BLaER1 (cell line): ENCODE measurements at regions not wholly inside any gene's neighbourhood (a gene's known extent, or its start where the extent isn't known, plus 50 kb on each side); places are given as distances from the start of the nearest gene placed in this dataset.

Experiments
- H3K27ac ChIP-seq: shearing (Covaris generic); formaldehyde crosslinking; 2 replicates; pipeline ENCODE4 v1.8.1; 2022
- H3K27me3 ChIP-seq: shearing (Covaris generic); formaldehyde crosslinking; 2 replicates; pipeline ENCODE4 v1.8.1; 2022
- H3K36me3 ChIP-seq: shearing (Covaris generic); formaldehyde crosslinking; 2 replicates; pipeline ENCODE4 v1.8.1; 2022
- H3K4me1 ChIP-seq: shearing (Covaris generic); formaldehyde crosslinking; 2 replicates; pipeline ENCODE4 v1.8.1; 2022
- H3K4me2 ChIP-seq: shearing (Covaris generic); formaldehyde crosslinking; 2 replicates; pipeline ENCODE4 v1.8.1; 2022
- H3K4me3 ChIP-seq: shearing (Covaris generic); formaldehyde crosslinking; 2 replicates; pipeline ENCODE4 v1.8.1; 2022
- H3K9ac ChIP-seq: shearing (Covaris generic); formaldehyde crosslinking; 2 replicates; pipeline ENCODE4 v1.8.1; 2022
- H3K9me3 ChIP-seq: shearing (Covaris generic); formaldehyde crosslinking; 2 replicates; pipeline ENCODE4 v1.8.1; 2022
- H4K20me1 ChIP-seq: shearing (Covaris generic); formaldehyde crosslinking; 2 replicates; pipeline ENCODE4 v1.8.1; 2022
- Cebpa-rat ChIP-seq: shearing (Covaris generic); IDR thresholded peaks from 2 replicates; pipeline ENCODE4 v1.8.1; 2022

DNA sequence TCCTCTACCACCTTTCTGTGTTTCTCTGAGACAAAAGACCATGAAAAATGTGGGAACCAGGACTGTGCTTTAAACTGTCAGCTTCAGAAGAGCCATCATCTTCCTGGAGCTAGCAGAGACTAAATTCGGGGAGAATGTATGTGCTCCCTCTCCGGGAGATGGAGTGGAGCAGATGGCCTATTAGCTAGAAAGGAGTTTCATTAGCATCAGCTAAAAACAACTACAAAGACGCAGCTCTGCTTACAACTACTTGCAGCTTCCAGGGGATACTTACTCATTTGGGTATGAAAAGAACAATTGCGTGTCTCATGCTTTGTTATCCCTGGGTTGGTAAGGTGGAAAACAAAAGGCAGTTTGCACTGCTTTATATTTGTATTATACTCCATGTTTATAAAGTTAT, 159.6 kb downstream of the MFSD1 start:
- Histone ChIP-seq H3K4me3 (no peak overlapping the region), H3K36me3 (no peaks in the 10 kb centered on the region), H3K4me2 (no peak overlapping the region), H3K4me1 (no peaks in the 10 kb centered on the region), H3K27me3 (no peaks in the 10 kb centered on the region), H3K9me3 (no peaks in the 10 kb centered on the region), H4K20me1 (no peaks in the 10 kb centered on the region), H3K27ac (no peak overlapping the region), H3K9ac (no peak overlapping the region)
- no peak for TF ChIP-seq Cebpa-rat

DNA sequence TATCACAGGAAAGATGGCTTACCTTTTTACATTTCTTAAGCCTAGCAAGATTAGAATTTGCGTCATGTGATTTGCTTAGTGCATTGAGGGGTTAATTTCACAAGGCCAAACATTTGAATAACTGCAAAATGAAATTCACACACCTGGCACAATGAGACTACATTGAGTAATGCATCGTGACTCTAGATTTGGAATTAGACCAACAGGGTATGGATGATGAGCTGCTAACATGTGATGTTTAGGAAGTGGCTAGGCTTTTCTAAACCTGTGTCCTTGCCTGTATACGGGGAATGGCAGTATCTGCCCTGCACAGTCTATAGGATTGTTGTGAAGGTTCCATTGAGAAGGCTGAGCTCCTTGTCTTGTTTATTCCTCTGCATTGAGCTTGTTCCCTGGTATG, 160.1 kb downstream of the MFSD1 start:
- no peaks in the 10 kb centered on the region for H3K36me3 ChIP-seq
- no peak overlapping the region for H3K9ac ChIP-seq
- TF ChIP-seq Cebpa-rat = no peak
- H3K4me1 ChIP-seq = no peaks in the 10 kb centered on the region
- H3K27me3 ChIP-seq = no peaks in the 10 kb centered on the region
- H3K9me3 ChIP-seq = no peaks in the 10 kb centered on the region
- no peak overlapping the region for H3K4me2 ChIP-seq
- no peaks in the 10 kb centered on the region for H4K20me1 ChIP-seq
- no peak overlapping the region for H3K27ac ChIP-seq
- no peak overlapping the region for H3K4me3 ChIP-seq

DNA sequence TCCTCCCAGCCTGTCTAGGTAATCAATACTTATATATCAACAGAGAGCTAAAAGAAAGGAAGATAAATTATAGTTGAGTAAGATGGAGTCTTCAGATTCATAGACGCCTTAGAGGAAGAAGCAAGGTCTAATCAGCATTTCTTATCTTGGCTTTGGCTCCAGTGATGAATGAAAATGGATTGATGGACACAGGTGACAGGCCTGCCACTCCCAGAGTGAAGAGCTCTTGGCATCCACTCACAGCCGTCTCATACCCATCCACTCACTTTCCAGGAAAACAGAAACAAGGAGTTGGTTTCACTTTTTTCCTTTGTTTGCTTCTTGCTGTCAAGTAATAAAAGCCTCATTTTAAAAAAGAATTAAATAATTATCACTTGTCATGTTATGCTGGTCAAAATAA, 168.2 kb downstream of the MFSD1 start:
- no peak overlapping the region for H3K27ac ChIP-seq
- no peak for TF ChIP-seq Cebpa-rat
- no peaks in the 10 kb centered on the region for H3K4me1 ChIP-seq

DNA sequence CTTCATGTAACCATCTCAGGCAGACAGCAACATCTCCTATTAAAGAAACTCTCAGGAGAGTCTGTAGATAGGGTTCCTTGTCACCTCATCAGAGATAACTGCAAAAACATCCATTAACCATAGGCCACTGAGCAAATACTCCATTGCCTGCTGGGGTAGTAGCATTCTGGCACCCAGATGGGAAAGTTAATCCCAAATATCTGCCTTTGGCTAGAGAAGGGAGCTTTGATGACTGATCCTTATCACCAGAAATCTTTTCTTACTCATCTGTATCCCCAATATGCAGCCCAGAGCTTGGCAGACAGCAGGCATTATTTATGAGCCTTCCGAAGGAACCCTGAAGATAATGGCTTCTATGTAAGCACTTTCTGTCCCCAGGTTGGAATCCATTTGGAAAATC, 173.1 kb downstream of the MFSD1 start:
- no peaks in the 10 kb centered on the region for H3K4me1 ChIP-seq

More for the DNA sequence above, 168.2 kb downstream of the MFSD1 start:
- Histone ChIP-seq H3K4me2 (no peak overlapping the region), H4K20me1 (no peaks in the 10 kb centered on the region), H3K27me3 (no peaks in the 10 kb centered on the region), H3K9ac (no peak overlapping the region), H3K4me3 (no peak overlapping the region), H3K36me3 (no peaks in the 10 kb centered on the region), H3K9me3 (no peaks in the 10 kb centered on the region)

DNA sequence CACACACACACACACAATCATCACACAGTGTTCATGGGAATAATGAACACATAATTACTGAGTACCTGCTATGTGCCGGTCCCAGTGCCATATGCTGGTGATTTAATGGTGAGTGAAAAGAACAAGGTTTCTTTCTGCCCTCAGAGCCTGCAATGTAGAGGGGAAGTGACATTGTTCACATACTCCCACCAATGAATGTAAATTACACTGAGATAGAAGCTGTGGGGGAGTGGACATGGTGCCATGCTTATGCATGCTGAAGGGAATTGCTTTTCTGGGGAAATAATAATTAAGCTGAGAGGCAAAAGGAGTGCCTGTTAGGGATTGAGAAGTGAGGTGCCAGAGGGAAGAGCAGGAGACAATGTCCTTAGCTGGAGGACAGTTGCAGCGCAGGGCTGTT, 175.1 kb downstream of the MFSD1 start:
- Histone ChIP-seq H3K4me2 (no peak overlapping the region), H3K9me3 (no peaks in the 10 kb centered on the region; the same call in 1 of the 2 replicates), H4K20me1 (no peaks in the 10 kb centered on the region), H3K4me3 (no peak overlapping the region), H3K4me1 (no peaks in the 10 kb centered on the region), H3K36me3 (no peaks in the 10 kb centered on the region), H3K27me3 (no peaks in the 10 kb centered on the region), H3K9ac (no peak overlapping the region), H3K27ac (no peak overlapping the region)
- no peak for TF ChIP-seq Cebpa-rat

More for the DNA sequence above, 173.1 kb downstream of the MFSD1 start:
- no peak overlapping the region for H3K4me2 ChIP-seq
- no peak overlapping the region for H3K4me3 ChIP-seq
- H3K27ac ChIP-seq = no peak overlapping the region
- no peaks in the 10 kb centered on the region for H3K9me3 ChIP-seq
- TF ChIP-seq Cebpa-rat = no peak
- H4K20me1 ChIP-seq = no peaks in the 10 kb centered on the region
- H3K9ac ChIP-seq = no peak overlapping the region
- no peaks in the 10 kb centered on the region for H3K27me3 ChIP-seq
- H3K36me3 ChIP-seq = no peaks in the 10 kb centered on the region

DNA sequence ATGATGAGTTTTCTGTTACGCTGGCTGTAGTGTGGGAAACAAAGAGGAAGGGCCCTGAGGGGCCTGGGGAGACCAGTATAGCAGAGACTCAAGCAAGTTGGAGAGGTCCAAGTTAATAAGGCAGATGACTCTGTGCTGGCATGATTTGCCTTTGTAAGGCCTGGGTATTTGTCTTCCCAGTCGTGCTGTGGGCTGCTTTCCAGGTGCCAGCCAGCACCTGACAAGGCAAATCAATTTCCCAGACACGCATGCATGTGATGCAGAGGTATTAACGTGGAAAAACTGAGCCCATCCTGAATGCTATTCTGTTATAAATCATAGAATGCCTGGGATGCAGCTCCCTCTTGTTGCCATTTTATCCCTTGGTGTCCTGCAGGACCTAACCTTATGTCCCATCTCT, 175.6 kb downstream of the MFSD1 start:
- Histone ChIP-seq H3K36me3 (no peaks in the 10 kb centered on the region), H3K4me3 (no peak overlapping the region), H3K9me3 (no peaks in the 10 kb centered on the region; the same call in 1 of the 2 replicates), H3K9ac (no peak overlapping the region), H3K4me1 (no peaks in the 10 kb centered on the region), H3K27ac (no peak overlapping the region), H3K27me3 (no peaks in the 10 kb centered on the region), H4K20me1 (no peaks in the 10 kb centered on the region), H3K4me2 (no peak overlapping the region)
- no peak for TF ChIP-seq Cebpa-rat

DNA sequence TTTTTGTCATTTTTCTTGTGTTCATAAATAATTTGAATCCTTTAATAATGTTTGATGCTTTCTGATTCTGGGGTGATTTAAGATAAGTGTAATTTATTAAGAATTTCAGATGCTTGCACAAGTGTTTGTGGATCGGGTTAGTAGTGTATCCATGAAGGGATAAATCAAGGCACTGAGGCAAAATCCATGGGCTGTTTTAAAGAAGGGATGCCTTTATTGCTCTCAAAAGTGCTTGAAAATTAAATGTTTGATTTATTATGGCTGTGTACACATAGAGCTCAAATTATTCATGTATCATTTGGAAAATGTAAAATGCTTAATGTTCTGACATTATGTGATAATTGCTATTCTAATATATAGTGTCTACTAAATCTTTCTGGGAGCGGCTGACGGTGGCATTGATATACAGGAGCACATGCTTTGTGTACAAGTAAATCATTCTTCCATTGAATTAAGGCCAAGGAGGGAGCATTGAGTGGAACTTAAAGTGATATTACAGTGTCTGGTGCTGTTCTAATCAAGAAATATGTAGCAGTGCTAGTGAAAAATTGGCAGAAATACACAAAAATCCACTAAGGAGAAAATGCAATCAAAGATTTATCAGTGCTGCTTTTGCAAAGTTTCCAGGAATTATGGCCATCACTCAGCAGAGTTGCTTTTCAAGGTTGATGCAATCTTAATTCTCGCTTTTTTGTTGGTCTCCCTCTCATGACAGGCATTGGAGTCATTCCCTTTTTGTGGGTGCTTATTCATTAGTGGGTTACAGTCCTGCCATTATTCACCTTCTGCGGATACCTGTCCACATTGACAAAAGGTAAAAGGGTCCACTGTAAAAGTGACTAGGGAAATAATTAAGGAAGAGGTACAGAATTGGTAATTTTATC, 181.6 kb downstream of the MFSD1 start:
- Histone ChIP-seq H3K4me1 (no peaks in the 10 kb centered on the region), H3K27me3 (no peaks in the 10 kb centered on the region), H4K20me1 (no peaks in the 10 kb centered on the region), H3K27ac (no peak overlapping the region), H3K4me3 (no peak overlapping the region), H3K36me3 (no peaks in the 10 kb centered on the region), H3K4me2 (no peak overlapping the region), H3K9me3 (peaks cover 5% of the 10 kb centered on the region), H3K9ac (no peak overlapping the region)
- no peak for TF ChIP-seq Cebpa-rat

DNA sequence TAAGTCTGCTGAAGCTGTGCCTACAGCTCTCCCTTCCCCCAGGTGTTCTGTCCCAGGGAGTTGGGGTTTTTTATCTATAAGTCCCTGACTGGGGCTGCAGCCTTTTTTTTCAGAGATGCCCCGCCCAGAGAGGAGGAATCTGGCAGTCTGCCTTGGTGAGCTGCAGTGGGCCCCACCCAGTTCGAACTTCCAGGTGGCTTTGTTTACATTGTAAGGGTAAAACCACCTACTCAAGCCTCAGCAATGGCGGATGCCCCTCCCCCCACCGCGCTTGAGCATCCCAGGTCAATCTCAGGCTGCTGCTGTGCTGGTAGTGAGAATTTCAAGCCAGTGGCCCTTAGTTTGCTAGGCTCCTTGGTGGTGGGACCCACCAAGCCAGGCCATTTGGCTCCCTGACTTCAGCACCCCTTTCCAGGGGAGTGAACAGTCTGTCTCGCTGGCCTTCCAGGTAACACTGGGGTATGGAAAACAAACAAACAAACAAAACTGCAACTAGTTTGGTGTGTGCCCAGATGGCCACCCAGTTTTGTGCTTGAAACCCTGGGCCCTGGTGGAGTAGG, 189.4 kb downstream of the MFSD1 start:
- Histone ChIP-seq H3K36me3 (no peaks in the 10 kb centered on the region), H3K27ac (no peak overlapping the region), H3K9me3 (peaks cover 5% of the 10 kb centered on the region; the same call in 1 of the 2 replicates), H3K4me3 (no peak overlapping the region), H3K9ac (no peak overlapping the region), H3K4me2 (no peak overlapping the region), H3K4me1 (no peaks in the 10 kb centered on the region), H3K27me3 (no peaks in the 10 kb centered on the region), H4K20me1 (no peaks in the 10 kb centered on the region)
- no peak for TF ChIP-seq Cebpa-rat

DNA sequence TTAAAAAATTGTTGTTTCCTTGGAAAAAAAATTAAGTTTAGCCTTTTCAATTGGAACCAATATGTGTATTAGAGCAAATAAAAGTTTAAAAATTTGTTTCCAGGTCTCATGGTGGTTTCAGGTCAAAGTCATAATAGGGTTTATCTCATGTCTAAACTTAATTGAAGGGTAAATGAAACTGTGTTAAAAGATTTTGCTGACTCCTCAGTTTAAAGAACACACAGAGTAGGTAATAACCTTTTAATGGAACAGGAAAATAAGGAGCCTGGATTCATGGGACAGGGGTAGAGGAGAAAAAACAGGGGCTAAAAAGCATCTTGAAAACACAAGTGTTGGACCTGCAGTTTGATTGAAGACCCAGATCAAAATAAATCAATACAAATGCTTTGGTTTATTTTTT, 190.6 kb downstream of the MFSD1 start:
- Histone ChIP-seq H3K36me3 (no peaks in the 10 kb centered on the region), H3K9me3 (no peaks in the 10 kb centered on the region), H3K9ac (no peak overlapping the region), H3K27ac (no peak overlapping the region), H3K27me3 (no peaks in the 10 kb centered on the region), H3K4me1 (no peaks in the 10 kb centered on the region), H3K4me2 (no peak overlapping the region), H3K4me3 (no peak overlapping the region), H4K20me1 (no peaks in the 10 kb centered on the region)
- no peak for TF ChIP-seq Cebpa-rat

DNA sequence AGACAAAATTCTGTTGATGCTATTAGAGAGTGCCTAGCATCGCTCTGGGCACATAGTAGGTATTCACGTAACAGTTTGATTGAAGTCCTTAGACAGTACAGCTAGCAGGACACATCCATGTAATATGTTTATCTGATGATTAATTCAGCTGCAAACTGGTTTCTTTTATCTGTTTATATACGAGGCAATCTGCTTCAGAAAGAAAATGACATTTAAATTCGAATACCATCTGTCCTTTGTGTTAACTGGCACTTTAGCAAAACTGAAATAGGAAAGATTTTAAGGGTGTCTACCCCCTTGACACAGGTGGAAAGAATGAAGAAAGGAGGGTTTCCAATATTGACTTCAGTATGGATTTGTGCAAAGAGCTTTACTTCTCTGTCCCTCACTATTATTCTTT, 192.5 kb downstream of the MFSD1 start:
- H3K4me1 ChIP-seq = no peaks in the 10 kb centered on the region

More for the DNA sequence above, 192.5 kb downstream of the MFSD1 start:
- no peaks in the 10 kb centered on the region for H3K27me3 ChIP-seq
- H3K4me2 ChIP-seq = no peak overlapping the region
- no peaks in the 10 kb centered on the region for H4K20me1 ChIP-seq
- no peak overlapping the region for H3K27ac ChIP-seq
- no peaks in the 10 kb centered on the region for H3K36me3 ChIP-seq
- H3K9ac ChIP-seq = no peak overlapping the region
- H3K9me3 ChIP-seq = no peaks in the 10 kb centered on the region
- no peak overlapping the region for H3K4me3 ChIP-seq
- TF ChIP-seq Cebpa-rat = no peak
